ENCODE measurements at regions not wholly inside any gene's neighbourhood (a gene's known extent, or its start where the extent isn't known, plus 50 kb on each side); places are given as distances from the start of the nearest gene placed in this dataset.

- no peak overlapping the region for H3K4me2 ChIP-seq (ENCODE audit: low read depth, low read length)
- H2AFZ ChIP-seq (ENCODE audit: low read length) = no peak overlapping the region
- TF ChIP-seq EZH2phosphoT487 (IDR thresholded peaks at IDR 0.05; ENCODE audit: low read length) (no peak), EZH2 (optimal IDR thresholded peaks at IDR 0.05; ENCODE audit: low read depth, low read length) (no peak), CTCF (IDR thresholded peaks at IDR 0.05; ENCODE audit: low read length) (no peak)
- no peaks in the 10 kb centered on the region for H3F3A ChIP-seq (ENCODE audit: insufficient read depth, low read length)
- H3K27ac ChIP-seq (ENCODE audit: low read length) = no peak overlapping the region
- no peaks in the 10 kb centered on the region for H3K79me2 ChIP-seq (ENCODE audit: low read length)
- H3K36me3 ChIP-seq (replicated peaks; ENCODE audit: insufficient read depth, low read length) = no peaks in the 10 kb centered on the region
- no peak overlapping the region for H3K4me3 ChIP-seq (ENCODE audit: low read length)
- no peaks in the 10 kb centered on the region for H3K9me3 ChIP-seq (replicated peaks; ENCODE audit: insufficient read depth, low read length)
- DNase-seq = no peak
- no peak overlapping the region for H3K9ac ChIP-seq (ENCODE audit: low read length)
- 0 out of 2 replicates have a peak, but pooled peaks cover 3% of the 10 kb centered on the region for H3K4me1 ChIP-seq (ENCODE audit: low read length)
- H4K20me1 ChIP-seq (ENCODE audit: insufficient read depth, low read length) = no peaks in the 10 kb centered on the region
- no peaks in the 10 kb centered on the region for H3K27me3 ChIP-seq (replicated peaks; ENCODE audit: insufficient read depth, low read length)
- H3K9me2 ChIP-seq (replicated peaks; ENCODE audit: insufficient read depth, low read length) = no peaks in the 10 kb centered on the region
These were observed 306.4 kb upstream of the CITED2 start for GRCh38 chr6:139680819-139681218.

- Histone ChIP-seq H3K9me2 (replicated peaks; ENCODE audit: insufficient read depth, low read length) (no peaks in the 10 kb centered on the region), H3K27ac (ENCODE audit: low read length) (no peak overlapping the region), H3K9ac (ENCODE audit: low read length) (no peak overlapping the region), H2AFZ (ENCODE audit: low read length) (no peak overlapping the region), H3K4me3 (ENCODE audit: low read length) (no peak overlapping the region), H4K20me1 (ENCODE audit: insufficient read depth, low read length) (no peaks in the 10 kb centered on the region), H3K9me3 (replicated peaks; ENCODE audit: insufficient read depth, low read length) (no peaks in the 10 kb centered on the region), H3F3A (ENCODE audit: insufficient read depth, low read length) (no peaks in the 10 kb centered on the region), H3K36me3 (replicated peaks; ENCODE audit: insufficient read depth, low read length) (no peaks in the 10 kb centered on the region), H3K4me2 (ENCODE audit: low read depth, low read length) (no peak overlapping the region), H3K4me1 (ENCODE audit: low read length) (0 out of 2 replicates have a peak, but pooled peaks cover 3% of the 10 kb centered on the region), H3K27me3 (replicated peaks; ENCODE audit: insufficient read depth, low read length) (no peaks in the 10 kb centered on the region), H3K79me2 (ENCODE audit: low read length) (no peaks in the 10 kb centered on the region)
- no peak for DNase-seq
- TF ChIP-seq CTCF (IDR thresholded peaks at IDR 0.05; ENCODE audit: low read length) (no peak), EZH2 (optimal IDR thresholded peaks at IDR 0.05; ENCODE audit: low read depth, low read length) (no peak), EZH2phosphoT487 (IDR thresholded peaks at IDR 0.05; ENCODE audit: low read length) (no peak)
These were observed 305.2 kb upstream of the CITED2 start for GRCh38 chr6:139679516-139680179.

GRCh38 chr6:139676718-139677117, 302.3 kb upstream of the CITED2 start:
- TF ChIP-seq CTCF (IDR thresholded peaks at IDR 0.05; ENCODE audit: low read length) (no peak), EZH2 (optimal IDR thresholded peaks at IDR 0.05; ENCODE audit: low read depth, low read length) (no peak), EZH2phosphoT487 (IDR thresholded peaks at IDR 0.05; ENCODE audit: low read length) (no peak)
- Histone ChIP-seq H3K9me3 (replicated peaks; ENCODE audit: insufficient read depth, low read length) (no peaks in the 10 kb centered on the region), H3K4me2 (ENCODE audit: low read depth, low read length) (no peak overlapping the region), H3K9ac (ENCODE audit: low read length) (no peak overlapping the region), H3K79me2 (ENCODE audit: low read length) (no peaks in the 10 kb centered on the region), H3F3A (ENCODE audit: insufficient read depth, low read length) (no peaks in the 10 kb centered on the region), H3K9me2 (replicated peaks; ENCODE audit: insufficient read depth, low read length) (no peaks in the 10 kb centered on the region), H3K27ac (ENCODE audit: low read length) (no peak overlapping the region), H4K20me1 (ENCODE audit: insufficient read depth, low read length) (no peaks in the 10 kb centered on the region), H2AFZ (ENCODE audit: low read length) (no peak overlapping the region), H3K27me3 (replicated peaks; ENCODE audit: insufficient read depth, low read length) (no peaks in the 10 kb centered on the region), H3K4me3 (ENCODE audit: low read length) (no peak overlapping the region), H3K4me1 (ENCODE audit: low read length) (0 out of 2 replicates have a peak, but pooled peaks cover 3% of the 10 kb centered on the region), H3K36me3 (replicated peaks; ENCODE audit: insufficient read depth, low read length) (no peaks in the 10 kb centered on the region)
- DNase-seq = no peak
